ENCODE measurements at regions not wholly inside any gene's neighbourhood (a gene's known extent, or its start where the extent isn't known, plus 50 kb on each side); places are given as distances from the start of the nearest gene placed in this dataset.

DNA sequence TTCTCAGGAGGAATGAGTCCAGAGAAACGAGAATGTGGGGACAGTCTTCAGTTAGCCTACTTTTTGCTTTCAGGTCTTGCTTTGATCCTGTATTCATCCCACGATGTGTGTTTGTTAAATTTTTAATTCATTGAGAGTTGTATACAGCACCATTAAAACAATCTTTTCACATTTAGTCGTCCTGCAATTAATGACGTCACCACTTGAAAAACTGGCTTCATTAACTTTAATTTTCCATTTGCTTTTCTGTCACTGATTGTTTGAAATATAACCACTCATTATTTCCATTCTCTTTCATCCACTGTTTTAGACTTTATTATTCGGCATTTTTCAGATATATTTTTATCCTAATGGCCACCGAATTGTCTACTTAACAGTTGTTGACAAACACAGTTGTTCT is 146.9 kb downstream of the TFEC start:
- no peak for DNase-seq

DNA sequence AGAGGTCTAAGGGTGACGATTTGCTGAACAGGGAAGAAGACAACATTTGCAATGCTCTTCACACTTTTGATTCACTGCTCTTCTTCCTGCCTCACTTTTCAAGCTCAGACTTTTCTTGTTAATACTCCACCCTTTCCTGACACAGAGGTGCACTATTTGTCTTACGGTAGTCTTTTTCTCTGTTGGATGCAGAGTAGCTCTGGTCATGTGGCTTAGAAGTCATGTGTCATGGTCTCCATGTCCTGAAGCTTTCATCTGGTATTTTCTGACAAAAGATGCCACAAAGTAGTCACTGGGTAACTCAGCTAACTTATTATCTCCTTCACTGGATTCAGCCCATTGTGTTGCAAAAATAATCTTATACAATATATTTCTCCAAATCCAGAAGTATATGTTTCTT is 149.1 kb downstream of the TFEC start:
- no peak for DNase-seq

DNA sequence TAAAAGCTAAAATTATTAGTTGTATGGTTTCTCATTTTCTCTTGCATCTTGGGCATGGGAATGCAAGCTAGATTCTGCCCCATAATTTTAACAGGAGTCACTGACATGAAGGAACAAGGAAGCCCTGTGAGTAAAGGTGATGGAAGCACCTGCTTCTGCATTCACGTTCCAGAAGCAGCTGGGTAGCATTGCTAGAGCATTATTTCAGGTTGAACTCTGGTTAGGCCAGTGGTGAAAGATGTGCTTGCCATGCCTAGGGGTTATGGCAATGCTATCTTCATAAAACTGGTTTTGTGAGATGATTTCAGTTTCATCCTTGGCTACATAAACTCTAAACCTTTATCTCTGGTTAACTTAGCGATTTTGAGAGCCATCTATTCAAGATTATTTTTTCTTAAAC is 151.4 kb downstream of the TFEC start:
- no peak for DNase-seq

DNA sequence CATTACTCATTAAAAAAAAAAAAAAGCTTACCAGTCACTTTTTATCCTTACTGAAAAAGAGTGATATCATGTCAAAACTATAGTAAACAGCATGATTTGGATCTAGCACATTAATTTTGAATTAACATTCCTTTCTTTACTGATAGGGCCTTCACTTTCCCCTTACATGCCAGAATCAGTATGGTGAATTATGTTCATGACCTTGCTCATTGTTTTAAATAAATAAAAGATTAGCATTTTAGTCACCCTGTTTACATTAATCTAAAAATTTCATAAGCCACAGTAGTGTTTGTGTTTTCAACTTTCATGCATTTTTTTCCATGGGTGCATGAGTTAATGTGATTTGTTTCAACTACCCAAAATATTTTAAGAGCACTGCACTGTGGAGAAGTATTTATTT is 160.8 kb downstream of the TFEC start:
- no peak for DNase-seq

DNA sequence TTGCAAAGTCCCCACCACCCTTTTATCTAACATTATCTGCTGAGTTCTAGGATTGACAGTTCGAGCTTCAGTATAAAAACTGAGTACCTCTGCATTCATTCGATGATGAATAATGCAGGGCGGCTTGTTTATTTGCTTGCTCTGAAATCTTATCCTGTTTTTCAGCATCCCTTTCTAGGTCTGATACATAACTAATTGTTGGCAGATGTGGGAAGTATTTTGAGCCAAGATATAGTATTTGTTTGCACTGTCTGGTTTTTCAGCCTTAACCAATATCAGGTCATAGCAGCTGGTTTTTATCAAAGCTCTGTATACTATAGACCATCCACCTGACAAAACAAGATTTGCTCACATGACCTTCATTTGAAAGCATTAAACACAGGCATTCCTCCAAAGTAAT is 161.4 kb downstream of the TFEC start:
- no peak for DNase-seq

DNA sequence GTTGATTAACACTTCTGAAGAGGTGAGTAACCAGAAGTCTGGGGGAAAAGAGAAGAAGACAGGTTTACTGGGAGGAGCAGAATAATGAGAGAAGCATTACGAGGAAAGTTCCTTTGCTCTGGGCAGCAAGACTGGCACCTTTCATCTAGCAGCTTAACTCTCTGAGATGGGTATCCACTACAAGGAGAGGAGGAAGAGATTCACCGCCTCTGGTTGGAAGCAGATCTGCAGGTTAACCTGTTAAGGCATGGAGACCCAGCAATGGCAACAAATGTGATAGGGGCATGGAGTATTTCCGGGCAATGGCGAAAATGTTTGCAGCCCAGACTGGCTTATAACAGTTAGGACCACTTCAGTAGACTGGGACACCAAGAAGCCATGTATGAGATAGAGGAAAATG is 162.2 kb downstream of the TFEC start:
- no peak for DNase-seq

DNA sequence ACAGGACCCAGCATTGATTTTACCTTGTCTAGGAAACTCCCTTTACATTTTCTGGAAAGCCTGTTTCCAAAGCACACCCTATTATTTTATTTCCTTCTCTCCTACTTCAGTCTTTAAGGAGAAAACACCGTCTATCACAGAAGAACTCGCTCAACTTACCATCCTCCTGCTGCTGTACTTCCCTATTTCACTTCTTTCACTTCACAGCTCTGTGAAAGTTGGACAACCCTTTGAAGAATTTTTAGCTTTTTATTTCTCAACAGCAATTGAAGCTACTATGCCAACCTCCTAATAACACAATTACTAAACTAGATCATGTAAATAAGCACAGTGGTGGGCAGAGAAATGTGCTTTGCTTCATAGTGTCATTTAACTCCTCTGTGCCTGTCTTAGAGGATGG is 166.5 kb downstream of the TFEC start:
- no peak for DNase-seq

DNA sequence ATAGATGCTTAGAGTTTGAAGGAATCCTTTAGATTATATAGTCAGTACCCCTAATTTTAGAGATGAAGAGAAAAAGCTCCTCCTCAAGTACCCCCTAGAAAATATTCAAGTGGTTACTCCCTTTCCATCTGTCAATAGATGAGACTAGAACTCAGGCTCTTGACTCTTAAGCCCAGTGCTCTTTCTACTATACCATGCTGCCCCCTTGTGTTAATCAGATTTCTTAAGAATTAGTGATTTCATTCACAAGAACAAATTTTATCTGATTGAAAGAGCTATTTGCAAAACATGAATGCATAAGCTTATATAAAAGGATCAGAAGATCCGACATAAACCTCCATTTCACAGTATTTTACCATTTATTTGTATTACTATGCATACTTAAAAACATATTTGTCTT is 179.3 kb downstream of the TFEC start:
- peak; percentile 34 for DNase-seq

DNA sequence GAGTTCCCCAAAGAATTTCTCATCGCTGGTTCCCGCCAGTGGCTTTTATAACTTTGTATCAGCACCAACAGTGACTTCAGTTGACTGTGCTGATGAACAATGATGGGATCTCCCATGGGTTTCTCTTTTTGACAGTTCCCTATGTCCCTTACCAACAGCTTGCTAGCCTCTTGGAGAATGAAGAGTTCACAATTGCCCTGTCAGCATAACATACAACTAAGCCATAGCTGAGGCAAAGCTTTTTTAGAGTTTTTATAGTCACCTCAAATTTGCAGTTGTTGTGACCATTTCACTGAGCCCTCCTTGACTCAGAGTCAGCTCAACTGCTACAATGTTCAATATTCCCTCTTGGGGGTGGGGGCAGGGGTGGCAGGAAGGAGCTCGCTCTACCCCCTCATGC is 179.8 kb downstream of the TFEC start:
- no peak for DNase-seq

DNA sequence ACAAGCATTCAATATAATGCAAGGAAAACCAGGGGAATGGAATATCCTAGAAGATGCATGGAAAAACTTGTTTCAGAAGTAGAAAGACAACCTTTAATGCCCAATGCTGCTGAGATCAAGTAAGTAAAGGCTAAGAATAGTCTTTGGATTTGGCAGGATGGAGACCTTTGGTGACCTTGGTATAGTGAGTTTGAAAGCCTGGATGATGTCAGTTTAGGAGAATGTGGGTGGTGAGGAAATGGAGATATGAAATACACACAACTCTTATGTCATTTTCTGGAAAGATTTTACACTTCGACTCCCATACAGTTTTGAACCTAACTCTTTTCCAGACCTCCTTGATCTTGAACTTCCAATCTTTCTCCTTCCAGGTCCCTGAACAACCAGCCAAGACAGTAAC is 185.7 kb downstream of the TFEC start:
- DNase-seq, result no peak

DNA sequence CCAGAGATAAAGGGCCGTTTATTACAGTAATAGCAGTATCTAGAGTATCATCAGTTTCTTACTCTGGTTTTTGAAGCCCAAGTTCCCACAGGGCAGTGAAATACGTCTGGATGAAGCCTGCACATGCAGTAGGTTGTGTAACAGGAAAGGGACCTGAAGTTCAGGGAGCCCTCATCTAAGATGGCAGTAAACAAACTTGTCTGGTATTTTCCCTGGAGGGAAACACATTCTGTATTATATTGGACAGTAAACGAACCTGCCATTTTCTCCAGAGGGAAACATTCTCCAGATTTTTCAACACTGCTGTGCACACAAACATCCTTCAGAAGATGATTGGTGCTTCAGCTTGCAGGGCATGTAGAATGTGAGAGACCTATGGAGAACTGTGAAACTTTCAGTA is 189.9 kb downstream of the TFEC start:
- DNase-seq, result no peak

DNA sequence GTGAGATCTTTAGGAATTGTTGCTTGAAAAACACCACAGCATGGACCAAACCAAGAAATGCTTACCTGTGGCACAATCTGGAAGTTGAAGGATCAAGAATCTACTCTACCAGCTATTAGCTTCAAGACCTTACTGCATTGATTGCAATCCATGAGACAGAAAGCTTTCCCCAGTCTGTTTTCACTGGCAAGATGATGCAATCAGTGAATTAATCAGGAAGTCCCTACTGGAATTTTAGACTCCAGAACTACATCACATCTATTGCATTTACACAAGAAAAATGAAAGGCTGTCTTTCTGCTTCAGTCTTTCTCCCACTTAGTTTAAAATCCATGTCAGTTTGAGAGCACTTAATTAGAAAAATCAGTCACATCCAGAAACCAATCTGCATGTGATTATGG is 191.7 kb downstream of the TFEC start:
- DNase-seq, result no peak

DNA sequence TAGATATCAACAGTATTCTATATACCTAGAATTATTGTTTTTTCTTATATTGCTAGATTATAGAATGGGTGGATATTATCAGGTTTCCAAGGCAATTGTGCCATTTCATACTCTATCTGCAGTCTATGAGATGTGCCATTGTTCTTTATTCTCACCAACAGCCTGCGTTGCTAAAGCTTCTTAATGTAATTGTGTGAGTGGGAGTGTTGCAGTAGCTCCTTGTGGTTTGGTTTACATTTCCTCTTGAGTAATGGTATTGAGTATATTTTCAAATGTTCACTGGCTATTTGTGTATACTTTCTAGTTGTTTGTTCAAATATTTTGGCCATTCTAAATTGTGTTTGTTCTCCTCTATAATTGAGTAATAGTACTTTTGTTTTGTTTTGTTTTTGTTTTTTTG is 199.2 kb downstream of the TFEC start:
- no peak for DNase-seq

DNA sequence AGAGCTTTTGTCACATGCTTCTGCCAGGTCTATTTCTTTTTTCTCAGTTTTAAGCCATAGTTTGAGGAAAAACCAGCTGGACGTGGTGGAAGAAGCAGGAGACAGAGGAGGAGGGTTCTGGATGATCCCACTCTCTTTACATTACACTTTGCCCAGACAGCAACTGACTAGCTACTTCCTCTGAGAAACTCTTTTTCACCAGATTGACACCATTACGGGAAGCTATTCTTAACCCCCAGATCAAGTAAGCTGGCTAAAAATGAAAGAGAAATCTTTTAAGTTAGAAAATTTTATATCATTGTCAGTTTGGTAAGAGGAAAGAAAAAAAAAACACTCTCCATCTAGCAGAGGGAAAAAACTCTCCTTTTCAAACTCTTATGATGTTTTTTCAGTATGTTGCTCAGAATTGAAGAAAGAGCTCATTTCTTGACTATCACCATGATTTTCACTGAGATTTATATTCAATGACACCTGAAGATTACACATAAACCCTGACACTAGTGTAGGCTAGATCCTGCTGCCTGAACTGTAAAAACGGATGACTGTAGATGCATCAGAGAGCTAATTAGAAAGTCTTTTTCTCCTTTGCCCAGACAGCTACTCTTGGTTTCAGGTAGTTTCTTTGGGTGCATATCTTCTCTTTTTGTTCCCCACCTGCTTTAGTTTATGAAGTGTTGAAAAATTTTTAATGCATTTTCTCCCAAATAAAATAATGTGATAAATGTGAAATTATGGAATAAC is 203.1 kb downstream of the TFEC start:
- no peak for DNase-seq

DNA sequence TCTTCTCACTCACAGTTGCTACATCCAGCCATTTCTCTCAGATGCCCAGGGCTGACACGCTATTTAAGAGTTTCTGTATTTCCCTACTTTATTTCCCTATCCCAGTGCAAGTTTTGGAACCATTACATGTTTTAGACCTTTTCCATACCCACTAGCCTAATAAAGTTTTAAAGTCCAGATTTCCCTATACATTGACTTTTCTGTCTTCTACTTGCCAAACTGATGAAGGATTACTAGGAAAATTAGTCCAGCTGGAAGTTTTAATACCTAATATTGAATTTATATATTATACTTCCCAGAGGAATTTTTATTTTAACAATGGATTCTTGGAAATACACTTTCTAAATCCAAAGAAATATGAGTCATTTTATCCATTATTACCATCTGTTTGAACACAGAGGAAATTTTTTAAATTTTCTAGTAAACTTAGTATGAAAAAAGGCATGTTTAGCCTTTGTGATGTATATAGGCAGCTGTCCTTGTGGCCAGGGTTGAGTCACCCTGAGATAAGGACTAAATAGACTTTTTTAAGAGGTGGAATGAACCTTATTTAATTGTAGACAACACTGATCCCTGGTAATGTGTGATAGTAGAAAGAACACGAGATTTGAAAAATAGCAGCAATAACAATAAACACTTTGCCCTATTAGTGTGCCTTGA is 205.0 kb downstream of the TFEC start:
- no peak for DNase-seq

DNA sequence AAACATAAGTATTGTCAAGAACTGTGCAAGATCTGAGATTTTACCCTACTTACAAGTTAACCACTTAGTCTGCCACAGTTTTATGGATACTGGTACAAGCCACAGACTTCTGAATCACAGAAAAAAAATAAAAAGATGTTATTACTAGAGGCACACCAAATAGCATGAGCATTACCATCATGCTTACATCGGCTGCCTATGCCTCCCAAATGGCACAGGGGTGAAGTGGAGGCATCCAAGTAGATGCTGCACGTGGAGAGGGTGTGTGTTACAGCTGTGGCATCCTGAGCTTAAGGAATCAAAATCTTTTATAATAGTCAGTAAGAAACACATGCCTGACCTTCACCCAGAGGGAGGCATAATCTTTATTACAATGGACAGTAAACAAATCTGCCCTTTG is 207.8 kb downstream of the TFEC start:
- DNase-seq, result no peak

DNA sequence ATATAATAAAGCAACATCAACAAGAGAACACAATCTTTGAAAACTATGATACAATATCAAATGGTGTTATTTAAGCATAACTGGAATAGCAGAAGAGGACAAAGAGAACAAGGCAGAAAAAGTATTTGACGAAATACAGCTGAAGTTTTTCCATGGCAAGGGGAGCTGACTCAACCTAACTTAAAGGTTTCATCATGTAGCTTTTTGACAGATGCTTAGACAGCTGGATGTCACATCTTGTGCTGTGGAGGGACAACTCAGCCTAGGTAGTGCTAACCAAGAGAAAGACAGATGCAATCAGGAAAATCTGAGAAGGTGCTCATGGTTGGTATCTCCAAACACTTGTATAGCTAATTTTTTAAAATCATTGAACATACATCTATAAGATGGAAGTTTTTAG is 208.2 kb downstream of the TFEC start:
- DNase-seq, result no peak

DNA sequence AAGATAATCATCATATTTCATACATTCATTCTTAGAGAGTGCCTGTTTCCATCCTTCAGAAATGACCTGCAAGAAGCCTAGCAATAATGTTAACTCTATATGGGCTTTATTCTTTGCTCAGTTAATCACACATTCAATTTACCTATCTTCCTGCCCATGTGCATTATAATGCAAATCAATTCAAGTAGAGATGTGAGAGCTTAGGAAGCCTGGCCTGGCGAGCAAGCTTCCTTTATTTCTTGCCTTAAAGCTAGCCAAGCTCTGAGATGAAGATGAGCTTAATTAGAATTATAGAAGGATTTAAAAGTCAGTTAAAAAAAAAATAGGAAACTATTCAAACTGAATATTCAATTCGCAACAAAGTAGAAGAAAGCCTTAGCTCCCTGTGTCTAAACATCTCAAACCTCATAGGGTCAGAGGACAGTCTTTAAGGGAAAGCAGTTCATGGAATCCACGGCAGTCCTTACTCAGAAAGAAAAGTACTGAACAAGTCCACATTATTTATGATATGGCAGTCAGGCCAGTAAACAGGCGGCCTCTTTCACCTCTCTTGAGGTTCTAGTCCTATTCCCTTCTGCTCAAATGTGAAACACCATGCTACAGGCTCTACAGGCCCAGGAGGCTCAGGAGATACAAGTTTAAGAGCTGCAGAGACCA is 214.1 kb downstream of the TFEC start:
- DNase-seq, result no peak

DNA sequence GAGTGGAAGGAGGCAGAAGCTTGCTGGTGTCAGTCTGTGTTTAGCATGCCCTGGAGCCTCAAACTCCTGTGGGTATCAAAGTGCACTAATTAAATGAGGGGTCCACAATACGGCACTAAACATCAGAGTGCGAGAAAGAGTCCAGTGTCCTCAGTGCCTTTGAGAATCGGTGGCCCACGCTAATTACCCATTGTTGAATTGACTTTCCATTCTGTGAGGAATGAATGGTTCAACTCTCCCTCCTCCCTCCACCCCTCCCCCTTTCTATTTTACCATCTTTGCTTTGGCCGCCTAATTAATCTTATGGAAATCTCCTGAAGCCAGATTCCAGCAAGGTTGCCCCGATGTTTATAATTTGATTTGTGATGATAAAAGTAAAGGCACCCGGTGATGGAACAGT is 217.8 kb downstream of the TFEC start:
- no peak for DNase-seq

DNA sequence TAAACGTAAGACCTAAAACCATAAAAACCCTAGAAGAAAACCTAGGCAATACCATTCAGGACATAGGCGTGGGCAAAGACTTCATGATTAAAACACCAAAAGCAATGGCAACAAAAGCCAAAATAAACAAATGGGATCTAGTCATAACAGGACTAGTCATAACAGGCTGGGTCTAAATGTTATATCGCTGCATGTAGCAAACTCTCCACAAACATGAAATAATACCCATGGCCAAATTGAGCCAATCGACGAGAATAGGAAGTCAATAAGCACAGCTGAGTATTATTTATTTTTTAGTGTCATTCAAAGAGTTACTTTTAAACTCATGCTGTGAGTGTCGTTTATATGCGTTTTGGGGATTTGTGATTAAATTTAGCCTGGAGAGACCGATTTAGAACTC is 225.1 kb downstream of the TFEC start:
- no peak for DNase-seq

DNA sequence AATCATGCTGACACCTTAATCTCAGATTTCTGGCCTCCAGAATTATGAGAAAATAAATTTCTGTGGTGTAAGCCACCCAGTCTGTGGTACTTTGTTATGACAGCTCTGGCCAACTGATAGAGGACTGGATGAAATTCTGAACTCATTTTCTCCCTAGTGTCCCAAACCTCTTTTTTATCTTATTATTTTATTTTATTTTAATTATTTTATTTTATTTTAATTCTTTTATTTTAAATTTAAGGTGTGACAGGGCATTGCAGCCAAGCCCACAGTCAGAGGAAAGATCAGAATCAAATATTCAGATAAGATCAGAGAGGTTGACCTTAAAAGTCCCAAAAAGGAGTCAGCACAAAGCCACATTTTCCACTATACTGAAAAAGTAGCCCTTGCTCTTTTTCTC is 228.1 kb downstream of the TFEC start:
- DNase-seq, result no peak

DNA sequence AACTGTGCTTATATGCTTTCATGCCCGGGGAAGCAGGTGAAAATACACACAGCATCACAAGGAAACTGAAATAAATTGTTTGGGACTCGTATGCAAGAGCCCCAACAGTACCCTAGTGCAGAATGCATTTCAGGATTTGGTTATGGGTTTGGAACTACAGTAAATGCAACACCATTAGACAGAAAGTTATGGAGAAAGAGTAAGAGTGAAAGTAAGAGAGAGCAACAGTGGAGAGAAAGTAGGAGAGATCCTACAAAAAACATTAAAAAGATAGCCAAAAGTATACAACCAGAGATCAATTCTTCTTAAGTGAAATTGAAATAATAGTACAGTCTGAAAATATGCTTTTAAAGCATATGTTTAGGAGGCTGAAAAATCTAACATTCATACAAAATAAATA is 231.1 kb downstream of the TFEC start:
- DNase-seq, result no peak

DNA sequence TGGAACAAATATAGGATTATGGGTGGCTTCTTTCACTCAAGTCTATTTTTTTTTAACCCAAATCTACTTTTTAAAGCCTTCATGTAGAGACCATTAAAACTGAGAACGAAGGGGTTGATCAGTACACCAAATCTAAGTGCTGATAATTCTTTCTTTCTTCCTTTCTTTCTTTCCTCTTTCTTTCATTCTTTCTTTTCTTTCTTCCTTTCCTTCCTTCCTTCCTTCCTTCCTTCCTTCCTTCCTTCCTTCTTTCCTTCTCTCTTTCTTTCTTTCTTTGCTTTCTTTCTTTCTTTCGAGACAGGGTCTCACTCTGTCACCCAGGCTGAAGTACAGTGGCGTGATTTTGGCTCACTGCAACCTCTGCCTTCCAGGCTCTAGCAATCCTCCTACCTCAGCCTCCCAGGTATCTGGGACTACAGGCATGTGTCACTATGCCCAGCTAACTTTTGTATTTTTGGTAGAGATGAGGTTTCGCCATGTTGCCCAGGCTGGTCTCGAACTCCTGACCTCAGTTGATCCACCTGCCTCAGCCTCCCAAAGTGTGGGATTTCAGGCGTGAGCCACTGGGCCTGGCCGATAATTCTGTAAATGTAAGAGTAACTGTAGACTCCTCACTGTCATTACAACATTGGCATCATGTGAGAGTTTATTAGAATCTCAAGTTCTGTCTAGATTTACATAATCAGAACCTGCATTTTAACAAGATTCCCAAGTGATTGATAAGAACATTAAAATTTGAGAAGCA is 236.4 kb downstream of the TFEC start:
- no peak for DNase-seq

DNA sequence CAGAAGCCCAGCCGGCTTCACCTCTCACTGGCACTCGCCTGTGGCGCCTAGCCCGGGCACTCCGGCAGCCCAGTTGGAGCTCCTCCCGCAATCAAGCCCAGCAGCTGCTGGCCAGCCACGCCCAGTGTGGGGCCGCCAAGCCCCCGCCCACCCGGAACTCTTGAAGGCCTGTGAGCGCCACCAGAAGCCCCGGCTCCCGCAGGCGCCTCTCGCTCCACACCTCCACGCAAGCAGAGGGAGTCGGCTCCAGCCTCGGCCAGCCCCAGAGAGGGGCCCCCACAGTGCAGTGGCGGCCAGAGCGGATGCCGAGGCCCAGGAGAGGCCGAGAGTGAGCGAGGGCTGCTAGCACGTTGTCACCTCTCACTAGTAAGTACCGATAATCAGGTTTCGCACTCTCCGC is 240.7 kb downstream of the TFEC start:
- DNase-seq, result no peak

All from SHP77 treated with DMSO at 0.1 percent for 48 hours (cell line).